LHCN-M2 (cell line): ENCODE measurements at regions not wholly inside any gene's neighbourhood (a gene's known extent, or its start where the extent isn't known, plus 50 kb on each side); places are given as distances from the start of the nearest gene placed in this dataset.

Experiments
- DNase-seq: peaks from one replicate; pipeline ENCODE4 v3.0.0-alpha.2; 2012; ENCODE audit warnings: low read depth

- DNase-seq = peak; percentile 63
Measured at GRCh38 chr1:96360036-96360795, 361.4 kb upstream of the PTBP2 start.

- no peak for DNase-seq
Measured at GRCh38 chr1:96361271-96361856, 360.2 kb upstream of the PTBP2 start.

GRCh38 chr1:96361961-96362360, 359.6 kb upstream of the PTBP2 start:
- DNase-seq = peak; percentile 64

GRCh38 chr1:96362623-96363022, 359.0 kb upstream of the PTBP2 start:
- peak; percentile 99 for DNase-seq

GRCh38 chr1:96363826-96364225, 357.8 kb upstream of the PTBP2 start:
- peak; percentile 28 for DNase-seq

- peak; percentile 49 for DNase-seq
Measured at GRCh38 chr1:96364576-96364975, 357.0 kb upstream of the PTBP2 start.

GRCh38 chr1:96365076-96365475, 356.5 kb upstream of the PTBP2 start:
- peak; percentile 54 for DNase-seq

GRCh38 chr1:96365596-96366390, 355.8 kb upstream of the PTBP2 start:
- peak; percentile 50 for DNase-seq

GRCh38 chr1:96366516-96366915, 355.1 kb upstream of the PTBP2 start:
- no peak for DNase-seq

- DNase-seq = no peak
Measured at GRCh38 chr1:96367791-96368190, 353.8 kb upstream of the PTBP2 start.

- DNase-seq = peak; percentile 87
Measured at GRCh38 chr1:96370757-96371156, 350.8 kb upstream of the PTBP2 start.

GRCh38 chr1:96372881-96373280, 348.7 kb upstream of the PTBP2 start:
- no peak for DNase-seq

GRCh38 chr1:96374076-96374762, 347.4 kb upstream of the PTBP2 start:
- peak; percentile 29 for DNase-seq

GRCh38 chr1:96376846-96377245, 344.7 kb upstream of the PTBP2 start:
- DNase-seq = no peak

- DNase-seq = no peak
Measured at GRCh38 chr1:96384611-96385010, 337.0 kb upstream of the PTBP2 start.

GRCh38 chr1:96387785-96388184, 333.8 kb upstream of the PTBP2 start:
- no peak for DNase-seq

- peak; percentile 56 for DNase-seq
Measured at GRCh38 chr1:96388421-96389310, 332.9 kb upstream of the PTBP2 start.

- no peak for DNase-seq
Measured at GRCh38 chr1:96400089-96400488, 321.5 kb upstream of the PTBP2 start.

- no peak for DNase-seq
Measured at GRCh38 chr1:96409087-96409486, 312.5 kb upstream of the PTBP2 start.

GRCh38 chr1:96409689-96410088, 311.9 kb upstream of the PTBP2 start:
- DNase-seq = no peak

GRCh38 chr1:96411006-96411405, 310.6 kb upstream of the PTBP2 start:
- DNase-seq = no peak
